Hematopoietic multipotent progenitor cell treated with erythropoietin and hydrocortisone succinate and interleukin-3 and kit ligand, for 17 days (in vitro differentiated cells): ENCODE measurements at regions not wholly inside any gene's neighbourhood (a gene's known extent, or its start where the extent isn't known, plus 50 kb on each side); places are given as distances from the start of the nearest gene placed in this dataset.

ENCODE experiments used
- DNase-seq: peaks from one replicate; pipeline ENCODE4 v3.0.0-alpha.2; 2015; ENCODE audit warnings: low spot score

DNA sequence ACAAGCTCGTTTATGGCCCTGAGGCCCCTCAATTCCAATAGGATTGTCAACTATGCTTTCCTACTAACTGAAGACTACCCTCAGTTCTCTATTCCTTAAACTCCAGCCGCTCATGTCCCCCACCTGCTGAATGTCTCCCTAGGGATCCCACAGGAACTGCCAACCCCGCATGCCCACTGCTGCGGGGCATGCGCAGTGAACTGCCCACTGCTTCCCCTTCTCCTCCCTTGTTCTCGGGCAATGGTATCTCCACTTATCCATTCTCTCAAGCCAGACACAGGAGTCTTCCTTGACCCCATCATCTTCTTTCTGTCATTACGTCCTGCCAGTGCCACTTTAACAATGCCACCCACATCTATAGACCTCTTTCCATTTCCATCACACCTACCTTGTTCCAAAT, 90.0 kb downstream of the FGF18 start:
- DNase-seq, result no peak

GRCh38 chr5:171512397-171512796, 93.0 kb downstream of the FGF18 start:
- no peak for DNase-seq

DNA sequence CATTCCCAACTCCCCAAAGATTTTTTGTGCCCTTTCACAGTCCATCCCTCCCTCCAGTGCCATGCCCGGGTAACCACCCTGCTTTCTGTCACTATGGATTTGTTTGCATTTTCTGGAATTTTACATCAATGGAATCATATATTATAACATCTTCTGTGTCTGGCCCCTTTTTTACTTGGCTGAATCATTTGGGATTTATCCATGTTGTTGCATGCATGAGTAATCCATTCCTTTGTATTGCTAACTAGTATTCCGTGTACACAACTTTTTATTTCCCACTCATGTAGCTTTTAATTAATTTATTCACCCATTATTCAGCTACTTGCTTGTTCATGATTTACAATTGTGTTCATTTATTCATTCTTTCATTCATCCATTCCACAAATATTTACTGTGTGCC, 94.1 kb downstream of the FGF18 start:
- DNase-seq, result no peak

GRCh38 chr5:171518916-171519315, 99.5 kb downstream of the FGF18 start:
- no peak for DNase-seq

DNA sequence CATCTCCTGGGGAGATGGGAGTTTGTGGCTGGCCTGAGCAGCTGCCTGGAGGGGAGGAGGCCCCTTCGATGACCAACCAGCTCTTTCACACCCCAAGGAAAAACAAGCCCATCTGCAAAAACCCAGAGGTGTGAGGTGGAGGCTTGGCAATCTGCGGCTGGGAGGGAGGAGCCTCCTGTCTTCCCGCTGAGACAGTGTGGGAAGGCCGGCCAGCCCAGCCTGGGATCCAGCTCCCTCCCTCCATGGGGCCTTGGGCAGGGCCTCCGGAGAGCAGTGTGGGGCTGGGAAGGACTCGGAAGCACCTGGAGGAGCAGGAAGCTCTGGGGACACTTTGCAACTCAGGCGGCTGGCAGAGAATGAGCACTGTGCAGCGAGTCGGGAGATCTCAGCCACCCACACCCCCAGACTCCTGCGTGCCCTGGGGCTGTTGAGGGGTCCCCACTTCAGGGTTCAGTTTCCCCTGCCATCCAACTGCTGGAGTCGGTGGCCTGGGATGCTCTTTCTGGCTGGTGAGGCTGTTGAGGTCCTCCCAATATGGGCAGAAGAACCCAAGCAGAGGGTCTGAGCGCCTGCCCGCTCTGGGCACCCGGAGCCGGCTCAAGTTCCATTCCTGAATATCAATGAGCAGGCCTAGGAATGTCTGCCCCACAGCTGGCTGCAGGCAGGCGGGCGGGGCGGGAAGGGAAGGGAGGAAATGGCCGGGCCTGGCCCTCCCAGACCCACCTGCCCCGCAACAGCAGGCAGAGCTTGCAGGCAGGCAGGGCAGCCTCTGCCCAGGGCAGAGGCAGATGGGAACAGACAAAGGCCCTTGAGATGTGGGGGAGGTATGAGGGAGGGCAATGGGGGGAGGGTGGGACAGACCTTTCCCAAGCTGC, 101.1 kb downstream of the FGF18 start:
- no peak for DNase-seq

DNA sequence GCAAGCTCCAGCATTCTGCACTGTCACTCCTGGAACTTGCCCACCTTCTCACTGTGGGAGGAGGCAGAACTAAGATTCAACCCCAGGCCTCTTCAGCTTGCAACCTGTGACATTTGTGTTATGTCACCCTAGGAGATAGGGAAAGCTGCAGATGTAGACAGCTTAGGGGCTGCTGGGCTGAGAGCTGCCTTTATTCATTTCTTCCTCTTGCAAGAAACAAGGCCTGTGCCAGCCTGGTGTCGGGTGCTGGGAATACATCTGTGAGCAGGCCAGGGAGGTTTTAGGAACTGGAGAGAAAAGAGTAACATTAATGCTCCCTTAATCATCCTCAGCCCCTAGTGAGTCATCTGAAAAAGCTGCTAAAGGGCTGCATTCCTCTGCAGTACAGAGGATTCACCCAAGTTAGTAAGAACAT, 101.8 kb downstream of the FGF18 start:
- no peak for DNase-seq

DNA sequence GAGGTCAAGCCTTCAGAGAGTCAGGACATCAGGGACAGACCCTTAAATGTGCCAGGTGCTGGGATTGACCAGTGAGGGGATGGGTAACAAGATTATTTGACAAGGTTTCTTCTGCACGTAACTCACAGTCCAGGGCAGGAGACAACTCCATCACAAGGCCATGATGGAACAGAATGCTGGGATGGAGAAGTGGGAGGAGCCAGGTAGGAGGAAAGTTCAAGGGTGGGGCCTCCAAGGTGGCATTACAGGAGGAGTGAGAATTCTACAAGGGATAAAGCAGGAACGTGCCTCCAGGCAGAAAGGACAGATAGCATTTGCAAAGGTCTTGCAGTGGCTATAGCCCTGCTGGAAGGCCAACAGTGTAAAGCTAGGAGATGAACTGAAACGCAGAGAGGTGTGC, 102.2 kb downstream of the FGF18 start:
- DNase-seq, result no peak

GRCh38 chr5:171523781-171524180, 104.3 kb downstream of the FGF18 start:
- DNase-seq, result no peak

GRCh38 chr5:171524466-171524865, 105.0 kb downstream of the FGF18 start:
- no peak for DNase-seq

GRCh38 chr5:171525085-171525484, 105.6 kb downstream of the FGF18 start:
- DNase-seq, result no peak

GRCh38 chr5:171528036-171528435, 108.6 kb downstream of the FGF18 start:
- DNase-seq, result no peak

GRCh38 chr5:171528865-171529614, 109.6 kb downstream of the FGF18 start:
- no peak for DNase-seq

GRCh38 chr5:171531638-171532037, 112.2 kb downstream of the FGF18 start:
- no peak for DNase-seq

DNA sequence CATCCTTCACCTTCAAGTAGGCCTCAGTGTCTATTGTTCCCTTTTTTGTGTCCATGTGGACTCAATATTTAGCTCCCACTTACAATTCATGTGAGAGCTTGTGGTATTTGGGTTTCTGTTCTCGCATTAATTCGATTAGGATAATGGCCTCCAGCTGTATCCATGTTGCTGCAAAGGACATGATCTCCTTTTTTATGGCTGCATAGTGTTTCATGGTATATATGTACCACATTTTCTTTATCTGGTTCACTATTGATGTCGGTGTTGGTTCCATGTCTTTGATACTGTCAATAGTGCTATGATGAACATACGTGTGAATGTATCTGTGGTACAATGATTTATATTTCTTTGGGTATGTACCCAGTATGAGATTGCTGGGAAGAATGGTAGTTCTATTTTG, 113.7 kb downstream of the FGF18 start:
- DNase-seq, result no peak

GRCh38 chr5:171534043-171534895, 114.8 kb downstream of the FGF18 start:
- DNase-seq, result no peak

DNA sequence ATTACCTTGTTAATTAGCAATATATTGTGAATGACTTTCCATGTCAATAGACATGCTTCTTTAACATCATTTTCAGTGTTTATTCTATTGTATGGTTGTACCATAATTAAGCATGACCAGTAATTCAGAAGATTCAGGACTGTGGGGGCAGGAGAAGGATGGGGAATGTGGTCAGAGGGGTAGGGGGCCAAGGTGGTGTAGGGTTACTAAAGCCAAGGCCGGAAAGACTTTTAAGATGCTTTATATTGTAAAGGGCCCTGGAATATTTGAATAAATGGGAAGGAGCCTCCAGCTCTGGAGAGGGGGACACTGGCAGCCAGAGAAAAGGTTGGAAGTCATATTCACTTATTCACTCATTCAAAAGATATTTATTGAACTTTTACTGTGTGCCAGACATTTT, 115.7 kb downstream of the FGF18 start:
- DNase-seq, result no peak

GRCh38 chr5:171537070-171537849, 117.8 kb downstream of the FGF18 start:
- no peak for DNase-seq

DNA sequence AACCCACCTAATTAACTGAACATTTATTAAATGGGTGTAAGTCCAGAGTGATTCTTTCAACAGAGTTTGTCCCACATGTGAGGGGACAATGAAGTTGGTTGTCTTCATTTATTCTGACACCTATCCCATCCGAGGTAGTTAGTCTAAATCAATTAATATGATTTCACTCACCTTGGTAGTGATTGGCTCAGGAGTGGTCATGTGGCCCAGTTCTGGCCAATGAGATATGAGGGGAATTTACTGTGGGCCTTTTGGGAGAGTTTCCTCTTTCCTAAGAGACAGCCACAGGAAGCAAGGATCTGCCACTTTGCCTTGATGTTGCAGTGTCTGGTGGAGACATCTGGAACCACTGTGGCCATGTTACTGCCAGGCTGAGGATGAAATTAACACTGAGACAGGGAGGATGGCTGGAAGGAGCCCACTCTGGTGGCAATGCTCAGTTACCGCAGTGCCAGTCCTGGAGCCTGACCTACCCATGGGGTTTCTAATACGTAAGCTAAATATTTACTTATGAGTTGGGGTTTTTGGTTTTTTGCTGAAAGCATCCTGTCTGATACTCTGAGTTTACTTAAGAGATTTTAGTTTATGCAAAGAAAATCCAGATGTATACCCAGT, 118.6 kb downstream of the FGF18 start:
- no peak for DNase-seq

DNA sequence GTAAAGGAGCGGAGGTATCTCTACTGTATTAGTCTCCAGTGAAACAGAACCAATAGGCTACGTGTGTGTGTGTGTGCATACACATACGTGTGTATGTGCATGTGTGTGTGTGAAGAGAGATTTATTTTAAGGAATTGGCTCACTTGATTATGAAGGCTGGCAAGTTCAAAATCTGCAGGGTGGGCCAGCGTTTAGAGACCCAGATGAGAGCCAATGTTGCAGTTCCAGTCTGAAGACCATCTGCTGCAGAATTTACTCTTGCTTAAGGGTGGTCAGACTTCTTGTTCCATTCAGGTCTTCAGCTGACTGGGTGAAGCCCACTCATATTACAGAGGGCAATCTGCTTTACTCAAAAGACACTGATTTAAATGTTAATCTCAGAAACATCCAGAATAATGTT, 119.2 kb downstream of the FGF18 start:
- DNase-seq, result no peak

DNA sequence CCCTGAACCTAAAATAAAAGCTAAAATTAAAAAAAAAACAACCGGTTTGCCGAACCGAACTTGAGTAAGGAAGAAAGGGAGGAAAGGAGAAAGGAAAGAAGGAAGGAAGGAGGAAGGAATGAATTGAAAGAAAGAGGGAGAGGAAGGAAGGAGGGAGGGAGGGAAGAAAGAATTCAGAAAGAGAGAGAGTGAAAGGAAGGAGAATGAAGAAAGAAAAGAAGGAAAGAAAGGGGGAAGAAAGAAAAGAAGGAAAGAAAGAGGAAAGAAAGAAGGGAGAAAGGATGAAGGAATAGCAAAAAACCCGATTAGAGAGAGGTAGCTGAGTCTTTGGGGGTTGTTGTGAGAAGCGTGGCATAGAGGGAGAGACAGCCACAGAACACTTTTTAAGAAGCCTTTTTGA, 121.4 kb downstream of the FGF18 start:
- no peak for DNase-seq

- no peak for DNase-seq
Observed at GRCh38 chr5:171541341-171541776, 121.9 kb downstream of the FGF18 start.
